ENCODE measurements at regions not wholly inside any gene's neighbourhood (a gene's known extent, or its start where the extent isn't known, plus 50 kb on each side); places are given as distances from the start of the nearest gene placed in this dataset.
A peak's percentile ranks its signal among the peaks of the same experiment; 100 is the strongest.

GRCh38 chr13:90430127-90430526 lies 917.4 kb upstream of the MIR17HG start:
- TF ChIP-seq CTCF (IDR thresholded peaks at IDR 0.05; ENCODE audit: low read length, missing control alignments) = no peak
- no peak overlapping the region for H3K4me3 ChIP-seq (replicated peaks; ENCODE audit: low read depth, low read length)
- DNase-seq (ENCODE audit: low read depth) = peak; percentile 60

- no peak for DNase-seq (ENCODE audit: low read depth)
- no peak overlapping the region for H3K4me3 ChIP-seq (replicated peaks; ENCODE audit: low read depth, low read length)
- no peak for TF ChIP-seq CTCF (IDR thresholded peaks at IDR 0.05; ENCODE audit: low read length, missing control alignments)
Measured at GRCh38 chr13:90436697-90437096, 910.8 kb upstream of the MIR17HG start.

- no peak overlapping the region for H3K4me3 ChIP-seq (replicated peaks; ENCODE audit: low read depth, low read length)
- TF ChIP-seq CTCF (IDR thresholded peaks at IDR 0.05; ENCODE audit: low read length, missing control alignments) = no peak
- DNase-seq (ENCODE audit: low read depth) = no peak
Measured at GRCh38 chr13:90438576-90438975, 908.9 kb upstream of the MIR17HG start.

GRCh38 chr13:90443268-90443667 lies 904.2 kb upstream of the MIR17HG start:
- no peak for DNase-seq (ENCODE audit: low read depth)
- no peak overlapping the region for H3K4me3 ChIP-seq (replicated peaks; ENCODE audit: low read depth, low read length)
- no peak for TF ChIP-seq CTCF (IDR thresholded peaks at IDR 0.05; ENCODE audit: low read length, missing control alignments)

- no peak for TF ChIP-seq CTCF (IDR thresholded peaks at IDR 0.05; ENCODE audit: low read length, missing control alignments)
- H3K4me3 ChIP-seq (replicated peaks; ENCODE audit: low read depth, low read length) = no peak overlapping the region
- no peak for DNase-seq (ENCODE audit: low read depth)
Measured at GRCh38 chr13:90444232-90444631, 903.3 kb upstream of the MIR17HG start.

GRCh38 chr13:90445179-90445578 lies 902.3 kb upstream of the MIR17HG start:
- peak; percentile 95 for DNase-seq (ENCODE audit: low read depth)
- no peak for TF ChIP-seq CTCF (IDR thresholded peaks at IDR 0.05; ENCODE audit: low read length, missing control alignments)
- no peak overlapping the region for H3K4me3 ChIP-seq (replicated peaks; ENCODE audit: low read depth, low read length)

GRCh38 chr13:90447034-90447733 lies 900.3 kb upstream of the MIR17HG start:
- no peak overlapping the region for H3K4me3 ChIP-seq (replicated peaks; ENCODE audit: low read depth, low read length)
- no peak for DNase-seq (ENCODE audit: low read depth)
- TF ChIP-seq CTCF (IDR thresholded peaks at IDR 0.05; ENCODE audit: low read length, missing control alignments) = no peak
